GM23338 (cell line): ENCODE measurements at regions not wholly inside any gene's neighbourhood (a gene's known extent, or its start where the extent isn't known, plus 50 kb on each side); places are given as distances from the start of the nearest gene placed in this dataset.

Experiments
- ATAC-seq: fragments of 200-7000 bp; cut with Tn5 transposase; 3 replicates; pipeline ENCODE4 v1.9.1; 2020
- DNase-seq: peaks from one replicate; pipeline ENCODE4 v3.0.0-alpha.2; 2015; ENCODE audit warnings: low spot score
- H2AFZ ChIP-seq: fragments of 200-600 bp; sonication (generic); 2 replicates; pipeline ENCODE4 v1.8.0; 2016; ENCODE audit warnings: antibody characterized with exemption, mild to moderate bottlenecking, moderate library complexity
- H3F3A ChIP-seq: fragments of 200-600 bp; sonication (generic); replicated peaks from 2 replicates; pipeline ENCODE4 v1.8.0; 2017; ENCODE audit warnings: antibody characterized with exemption, mixed run types, low read depth
- H3K27ac ChIP-seq: fragments of 200-600 bp; sonication (generic); 2 replicates; pipeline ENCODE4 v1.6.1; 2016; ENCODE audit warnings: low read depth
- H3K27me3 ChIP-seq: fragments of 200-600 bp; sonication (generic); 2 replicates; pipeline ENCODE4 v1.8.0; 2016; ENCODE audit warnings: mild to moderate bottlenecking, mixed run types, moderate library complexity; ENCODE audit not compliant: insufficient read depth
- H3K36me3 ChIP-seq: fragments of 200-600 bp; sonication (generic); 2 replicates; pipeline ENCODE4 v1.8.0; 2016; ENCODE audit warnings: mild to moderate bottlenecking; ENCODE audit not compliant: insufficient read depth
- H3K4me1 ChIP-seq: fragments of 200-600 bp; sonication (generic); 2 replicates; pipeline ENCODE4 v1.8.0; 2016; ENCODE audit warnings: mild to moderate bottlenecking, moderate library complexity; ENCODE audit not compliant: insufficient read depth
- H3K4me2 ChIP-seq: fragments of 200-600 bp; sonication (generic); 2 replicates; pipeline ENCODE4 v1.7.1; 2017; ENCODE audit warnings: mixed run types
- H3K4me3 ChIP-seq: fragments of 200-600 bp; sonication (generic); 2 replicates; pipeline ENCODE4 v1.6.1; 2016; ENCODE audit warnings: mixed run types
- H3K79me2 ChIP-seq: fragments of 200-600 bp; sonication (generic); replicated peaks from 2 replicates; pipeline ENCODE4 v1.8.0; 2017; ENCODE audit warnings: mild to moderate bottlenecking; ENCODE audit not compliant: insufficient read depth
- H3K9me2 ChIP-seq: fragments of 200-600 bp; sonication (generic); 2 replicates; pipeline ENCODE4 v1.8.0; 2017; ENCODE audit not compliant: insufficient read depth
- H4K20me1 ChIP-seq: fragments of 200-600 bp; sonication (generic); replicated peaks from 2 replicates; pipeline ENCODE4 v1.8.0; 2017; ENCODE audit warnings: mild to moderate bottlenecking; ENCODE audit not compliant: insufficient read depth
- H3K27ac Mint-ChIP-seq: 2 replicates; pipeline ENCODE4 v1.8.0; 2020; ENCODE audit warnings: inconsistent platforms, mild to moderate bottlenecking, moderate library complexity, mixed read lengths
- H3K27me3 Mint-ChIP-seq: 3 replicates; pipeline ENCODE4 v1.8.0; 2022; ENCODE audit warnings: low read depth, mild to moderate bottlenecking, moderate library complexity, mixed read lengths, inconsistent platforms; ENCODE audit not compliant: insufficient read depth, poor library complexity
- H3K36me3 Mint-ChIP-seq: 3 replicates; pipeline ENCODE4 v1.8.0; 2021; ENCODE audit warnings: low read depth, mild to moderate bottlenecking, inconsistent platforms, moderate library complexity, mixed read lengths
- H3K4me1 Mint-ChIP-seq: 3 replicates; pipeline ENCODE4 v1.8.0; 2020; ENCODE audit warnings: mild to moderate bottlenecking, inconsistent platforms, mixed read lengths
- H3K4me3 Mint-ChIP-seq: 3 replicates; pipeline ENCODE4 v1.8.0; 2021; ENCODE audit warnings: moderate library complexity, mild to moderate bottlenecking, inconsistent platforms, mixed read lengths
- H3K9me3 Mint-ChIP-seq: 3 replicates; pipeline ENCODE4 v1.8.0; 2020; ENCODE audit warnings: moderate library complexity, mild to moderate bottlenecking, inconsistent platforms, mixed read lengths
- CREB1 ChIP-seq: fragments of 250-450 bp; sonication (Bioruptor Pico); IDR thresholded peaks from 2 replicates; pipeline ENCODE4 v1.5.0; 2020; ENCODE audit warnings: low read depth, mild to moderate bottlenecking, moderate library complexity
- ETS1 ChIP-seq: IDR thresholded peaks from 2 replicates; pipeline ENCODE4 v1.6.1; 2016; ENCODE audit warnings: antibody characterized with exemption
- NANOG ChIP-seq: IDR thresholded peaks from 2 replicates; pipeline ENCODE4 v1.6.1; 2016; ENCODE audit warnings: antibody characterized with exemption, borderline replicate concordance
- POLR2AphosphoS5 ChIP-seq: IDR thresholded peaks from 2 replicates; pipeline ENCODE4 v1.6.1; 2016; ENCODE audit warnings: antibody characterized with exemption, low read depth
- ZNF331 ChIP-seq: fragments of 250-450 bp; sonication (Bioruptor Pico); IDR thresholded peaks from 2 replicates; pipeline ENCODE4 v1.5.0; 2020; ENCODE audit warnings: low read depth, mild to moderate bottlenecking, moderate library complexity
- ZNF462 ChIP-seq: fragments of 250-450 bp; sonication (Bioruptor Pico); IDR thresholded peaks from 2 replicates; pipeline ENCODE4 v1.5.0; 2020; ENCODE audit warnings: mild to moderate bottlenecking, moderate library complexity

DNA sequence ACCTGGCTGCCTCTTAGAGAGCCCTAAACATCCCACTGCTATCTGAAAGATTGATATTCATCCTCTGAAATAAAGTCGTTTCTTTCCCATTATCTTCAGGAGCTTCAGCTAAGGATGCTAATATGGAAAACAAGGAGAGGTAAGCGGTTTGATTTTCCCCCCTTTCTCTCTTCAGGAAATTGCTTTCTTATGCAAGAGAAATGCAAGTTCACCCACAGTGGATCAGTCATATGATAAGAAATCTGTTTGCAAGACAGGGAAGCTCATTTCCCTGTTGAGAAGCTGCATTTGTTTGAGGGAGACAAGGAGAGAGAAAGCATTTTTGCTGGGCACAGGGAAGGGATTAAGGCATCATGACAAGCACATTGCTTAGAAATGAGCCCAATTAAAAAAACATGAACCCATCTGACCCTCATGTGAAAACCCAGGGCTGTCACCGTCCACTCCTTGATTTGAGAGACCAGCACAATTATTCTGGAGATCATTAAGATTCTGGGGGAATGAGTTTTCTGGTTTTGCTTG is 53.7 kb upstream of the BOD1 start:
- Histone ChIP-seq H3K27ac (peak overlapping the region; percentile 87), H3K27me3 (no peaks in the 10 kb centered on the region), H3K9me2 (peaks cover 10% of the 10 kb centered on the region), H3K4me1 (peaks cover 39% of the 10 kb centered on the region), H2AFZ (no peak overlapping the region), H3F3A (peaks cover 35% of the 10 kb centered on the region), H3K79me2 (no peaks in the 10 kb centered on the region; the same call in 1 of the 2 replicates), H3K4me3 (no peak overlapping the region), H4K20me1 (no peaks in the 10 kb centered on the region), H3K36me3 (peaks cover 3% of the 10 kb centered on the region; the same call in 1 of the 2 replicates), H3K4me2 (peak overlapping the region; percentile 3)
- TF ChIP-seq ZNF331 (CRISPR knock-in tag) (no peak), ZNF462 (CRISPR knock-in tag) (peak; percentile 86), CREB1 (CRISPR knock-in tag) (no peak; the same call in 1 of the 2 replicates), POLR2AphosphoS5 (peak; percentile 34; the same call in 1 of the 2 replicates), NANOG (peak; percentile 98), ETS1 (peak; percentile 50; the same call in 1 of the 2 replicates)
- Mint-ChIP-seq H3K4me1 (peaks cover 46% of the 10 kb centered on the region), H3K36me3 (peaks cover 80% of the 10 kb centered on the region), H3K4me3 (peak overlapping the region; percentile 39), H3K27ac (peak overlapping the region; percentile 97), H3K9me3 (peaks cover 79% of the 10 kb centered on the region), H3K27me3 (peaks cover 28% of the 10 kb centered on the region)
- peak; percentile 74 for ATAC-seq
- DNase-seq: peak; percentile 44
